Thoracic aorta (tissue), 2 donors: ENCODE measurements at regions not wholly inside any gene's neighbourhood (a gene's known extent, or its start where the extent isn't known, plus 50 kb on each side); places are given as distances from the start of the nearest gene placed in this dataset.
A peak's percentile ranks its signal among the peaks of the same experiment; 100 is the strongest.

Experiments
- ATAC-seq: fragments of 150-250 bp; one replicate; pipeline ENCODE4 v1.8.0; 2017; ENCODE audit warnings: low read depth; ENCODE audit not compliant: insufficient number of reproducible peaks, low FRiP score
- DNase-seq: peaks from one replicate; pipeline ENCODE4 v3.0.0-alpha.2; 2020; ENCODE audit warnings: low spot score
- H3K27ac ChIP-seq, 2 donors: fragments of 200-600 bp; sonication (generic); 1 replicate in 1 of 2; 2 replicates in 1 of 2; pipeline ENCODE4 v1.5.1; 2016; ENCODE audit warnings: mild to moderate bottlenecking in 2 of 2, moderate library complexity in 2 of 2
- H3K27me3 ChIP-seq: fragments of 200-600 bp; sonication (generic); replicated peaks from 2 replicates; pipeline ENCODE4 v1.6.0; 2016; ENCODE audit warnings: mild to moderate bottlenecking; ENCODE audit not compliant: insufficient read depth
- H3K36me3 ChIP-seq: fragments of 200-600 bp; sonication (generic); one replicate; pipeline ENCODE4 v1.5.1; 2016
- H3K4me1 ChIP-seq, 2 donors: fragments of 200-600 bp; sonication (generic); 1 replicate in 1 of 2; 2 replicates in 1 of 2; pipeline versions ENCODE4 v1.5.1 to v1.6.0; 2016; ENCODE audit warnings: low read depth in 2 of 2, mild to moderate bottlenecking in 1 of 2; ENCODE audit not compliant: control insufficient read depth in 1 of 2
- H3K4me3 ChIP-seq: fragments of 200-600 bp; sonication (generic); 2 replicates; pipeline ENCODE4 v1.5.1; 2016; ENCODE audit warnings: mild to moderate bottlenecking
- H3K9me3 ChIP-seq: fragments of 200-600 bp; sonication (generic); 2 replicates; pipeline ENCODE4 v1.5.1; 2016
- TF ChIP-seq, protein P1 (sequence below): fragments of 200-600 bp; sonication (generic); IDR thresholded peaks from one replicate; pipeline ENCODE4 v1.5.1; 2019; ENCODE audit warnings: antibody characterized with exemption

GRCh38 chr9:107647611-107648010 lies 158.0 kb upstream of the KLF4 start:
- H3K27ac ChIP-seq = no peak overlapping the region
- no peaks in the 10 kb centered on the region for H3K9me3 ChIP-seq
- H3K27me3 ChIP-seq = no peaks in the 10 kb centered on the region
- no peak for DNase-seq
- no peak for ATAC-seq
- H3K36me3 ChIP-seq = no peaks in the 10 kb centered on the region
- H3K4me3 ChIP-seq = no peak overlapping the region
- TF ChIP-seq, protein P1, sequence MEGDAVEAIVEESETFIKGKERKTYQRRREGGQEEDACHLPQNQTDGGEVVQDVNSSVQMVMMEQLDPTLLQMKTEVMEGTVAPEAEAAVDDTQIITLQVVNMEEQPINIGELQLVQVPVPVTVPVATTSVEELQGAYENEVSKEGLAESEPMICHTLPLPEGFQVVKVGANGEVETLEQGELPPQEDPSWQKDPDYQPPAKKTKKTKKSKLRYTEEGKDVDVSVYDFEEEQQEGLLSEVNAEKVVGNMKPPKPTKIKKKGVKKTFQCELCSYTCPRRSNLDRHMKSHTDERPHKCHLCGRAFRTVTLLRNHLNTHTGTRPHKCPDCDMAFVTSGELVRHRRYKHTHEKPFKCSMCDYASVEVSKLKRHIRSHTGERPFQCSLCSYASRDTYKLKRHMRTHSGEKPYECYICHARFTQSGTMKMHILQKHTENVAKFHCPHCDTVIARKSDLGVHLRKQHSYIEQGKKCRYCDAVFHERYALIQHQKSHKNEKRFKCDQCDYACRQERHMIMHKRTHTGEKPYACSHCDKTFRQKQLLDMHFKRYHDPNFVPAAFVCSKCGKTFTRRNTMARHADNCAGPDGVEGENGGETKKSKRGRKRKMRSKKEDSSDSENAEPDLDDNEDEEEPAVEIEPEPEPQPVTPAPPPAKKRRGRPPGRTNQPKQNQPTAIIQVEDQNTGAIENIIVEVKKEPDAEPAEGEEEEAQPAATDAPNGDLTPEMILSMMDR = no peak
- H3K4me1 ChIP-seq = peaks cover 11 to 17% of the 10 kb centered on the region in 2 donors

DNA sequence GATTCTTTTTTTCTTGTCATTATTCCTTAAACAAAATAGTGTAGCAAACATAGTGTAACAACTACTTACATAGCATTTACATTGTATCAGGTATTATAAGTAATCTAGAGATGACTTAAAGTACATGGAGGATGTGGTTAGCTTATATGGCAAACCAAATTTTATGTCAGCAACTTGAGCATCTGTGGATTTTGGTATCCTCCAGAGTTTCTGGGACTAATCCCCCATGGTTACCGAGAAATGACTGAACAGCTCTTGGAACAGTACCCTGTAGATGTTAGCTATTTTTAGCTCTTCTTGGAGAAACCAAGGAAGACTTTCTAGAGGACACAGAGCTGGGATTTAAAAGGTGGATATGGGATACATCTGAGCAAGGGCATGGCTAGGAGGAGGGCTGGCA lies 157.6 kb upstream of the KLF4 start:
- Histone ChIP-seq H3K36me3 (no peaks in the 10 kb centered on the region), H3K27ac (no peak overlapping the region), H3K9me3 (no peaks in the 10 kb centered on the region), H3K27me3 (no peaks in the 10 kb centered on the region), H3K4me3 (no peak overlapping the region), H3K4me1 (peaks cover 11 to 17% of the 10 kb centered on the region in 2 donors)
- ATAC-seq (no peak), DNase-seq (no peak)
- TF ChIP-seq, protein P1 = no peak

GRCh38 chr9:107645464-107645833 lies 155.9 kb upstream of the KLF4 start:
- H3K27me3 ChIP-seq = no peaks in the 10 kb centered on the region
- peak overlapping the region in 1 of 2 donors; percentile 43 for H3K27ac ChIP-seq
- no peaks in the 10 kb centered on the region for H3K36me3 ChIP-seq
- TF ChIP-seq, protein P1 = no peak
- peaks cover 8 to 17% of the 10 kb centered on the region in 2 donors for H3K4me1 ChIP-seq
- ATAC-seq = no peak
- DNase-seq = no peak
- no peak overlapping the region for H3K4me3 ChIP-seq
- no peaks in the 10 kb centered on the region for H3K9me3 ChIP-seq

DNA sequence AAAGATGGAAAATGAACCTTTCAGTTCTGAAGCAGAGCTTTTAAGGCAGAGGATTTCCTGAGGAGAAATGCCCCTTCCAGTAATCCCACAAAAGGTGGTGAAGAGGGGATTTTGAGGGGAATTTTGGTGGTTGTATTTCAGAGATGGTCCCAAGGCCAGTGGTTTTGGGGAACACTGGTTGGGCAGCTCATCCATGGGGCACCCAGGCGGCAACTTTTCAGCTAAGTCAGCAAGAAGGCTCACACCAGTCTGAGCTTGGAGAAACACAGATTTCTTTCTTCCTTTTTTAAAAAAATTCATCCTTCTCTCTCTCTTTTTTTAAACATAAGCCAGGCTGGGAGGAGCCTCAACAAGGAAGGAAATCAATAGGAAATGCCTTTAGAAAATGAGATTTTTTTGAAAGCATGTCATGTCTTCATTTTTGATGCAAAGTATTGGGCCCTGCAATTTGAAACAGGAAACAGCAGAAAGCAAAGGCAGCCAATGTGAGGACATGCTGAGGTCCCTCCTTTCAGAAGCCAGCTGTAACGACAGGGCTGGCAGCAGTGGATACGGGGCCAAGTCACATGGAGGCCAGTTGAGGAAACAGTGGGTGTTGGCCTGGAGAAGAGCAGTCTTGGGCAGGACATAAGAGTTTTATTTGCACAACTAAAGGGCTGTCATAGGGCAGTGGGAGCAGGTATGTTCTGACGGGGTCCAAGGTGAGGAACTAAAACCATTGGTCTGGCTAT lies 155.3 kb upstream of the KLF4 start:
- TF ChIP-seq, protein P1 = no peak
- Histone ChIP-seq H3K27me3 (no peaks in the 10 kb centered on the region), H3K9me3 (no peaks in the 10 kb centered on the region), H3K27ac (peak overlapping the region in 1 of 2 donors; percentile 43), H3K36me3 (no peaks in the 10 kb centered on the region), H3K4me3 (no peak overlapping the region), H3K4me1 (peaks cover 2 to 13% of the 10 kb centered on the region in 2 donors)
- ATAC-seq = no peak
- DNase-seq = no peak

DNA sequence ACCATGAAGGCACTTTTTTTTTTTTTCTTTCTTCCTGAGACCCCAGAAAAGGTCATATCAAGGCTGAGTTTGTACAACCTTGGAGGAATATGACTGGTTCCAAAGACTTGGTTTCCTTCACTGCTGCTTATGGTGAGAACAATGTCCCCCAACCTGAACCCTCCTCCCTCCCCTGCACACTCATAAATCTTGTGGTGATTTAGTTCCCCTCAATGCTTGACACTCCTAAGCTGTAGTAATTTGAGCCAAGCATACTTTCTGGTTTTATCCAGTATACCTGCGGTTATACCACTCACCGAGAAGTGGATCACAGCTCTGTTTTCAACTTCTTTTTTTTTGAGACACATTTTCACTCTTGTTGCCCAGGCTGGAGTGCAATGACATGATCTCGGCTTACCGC lies 149.9 kb upstream of the KLF4 start:
- TF ChIP-seq, protein P1 = no peak
- Histone ChIP-seq H3K4me3 (no peak overlapping the region), H3K36me3 (no peaks in the 10 kb centered on the region), H3K4me1 (peaks cover 9 to 28% of the 10 kb centered on the region in 2 donors), H3K27me3 (no peaks in the 10 kb centered on the region), H3K9me3 (no peaks in the 10 kb centered on the region), H3K27ac (peak overlapping the region; percentile 90 to 95)
- no peak for ATAC-seq
- no peak for DNase-seq
